ENCODE measurements at regions not wholly inside any gene's neighbourhood (a gene's known extent, or its start where the extent isn't known, plus 50 kb on each side); places are given as distances from the start of the nearest gene placed in this dataset.

- DNase-seq (ENCODE audit: insufficient read length, low spot score) (no peak), FAIRE-seq (no peak)
- TF ChIP-seq CTCF (IDR thresholded peaks at IDR 0.05; ENCODE audit: insufficient read depth, missing control alignments): no peak
Observed at GRCh38 chr3:175895731-175896130, 1036.6 kb downstream of the NAALADL2 start.

- no peak for TF ChIP-seq CTCF (IDR thresholded peaks at IDR 0.05; ENCODE audit: insufficient read depth, missing control alignments)
- DNase-seq (ENCODE audit: insufficient read length, low spot score) (no peak), FAIRE-seq (no peak)
Observed at GRCh38 chr3:175893566-175893965, 1034.4 kb downstream of the NAALADL2 start.

GRCh38 chr3:175890066-175890465, 1030.9 kb downstream of the NAALADL2 start:
- no peak for DNase-seq (ENCODE audit: insufficient read length, low spot score)
- no peak for TF ChIP-seq CTCF (IDR thresholded peaks at IDR 0.05; ENCODE audit: insufficient read depth, missing control alignments)
- FAIRE-seq: no peak

DNA sequence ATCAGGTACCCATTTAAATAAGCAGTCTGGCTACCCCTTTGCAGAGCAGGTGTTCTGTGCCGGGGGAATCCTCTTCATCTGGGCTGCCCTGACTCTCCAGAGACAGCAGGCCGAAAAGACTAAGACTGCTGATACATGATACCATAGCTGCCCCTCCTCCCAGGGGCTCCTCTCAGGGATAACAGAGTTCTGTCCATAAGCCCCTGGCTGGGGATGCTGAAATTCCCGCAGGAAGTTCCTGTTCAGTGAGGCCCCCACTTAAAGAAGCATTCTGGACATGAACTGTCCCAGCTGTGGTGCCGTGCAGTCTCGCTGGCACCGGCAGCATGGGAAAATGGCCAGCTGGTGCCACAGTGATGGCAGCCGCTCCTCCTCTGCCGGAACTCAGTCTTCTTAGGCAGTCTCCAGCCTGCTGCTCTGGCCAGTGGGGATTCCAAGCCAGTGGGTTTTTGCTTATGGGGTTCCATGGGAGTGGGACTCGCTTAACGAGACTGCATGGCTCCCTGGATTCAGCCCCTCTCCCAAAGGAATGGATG, 1026.2 kb downstream of the NAALADL2 start:
- FAIRE-seq (no peak), DNase-seq (ENCODE audit: insufficient read length, low spot score) (no peak)
- TF ChIP-seq CTCF (IDR thresholded peaks at IDR 0.05; ENCODE audit: insufficient read depth, missing control alignments): no peak

GRCh38 chr3:175879417-175879816, 1020.3 kb downstream of the NAALADL2 start:
- FAIRE-seq: no peak
- TF ChIP-seq CTCF (IDR thresholded peaks at IDR 0.05; ENCODE audit: insufficient read depth, missing control alignments): no peak
- DNase-seq (ENCODE audit: insufficient read length, low spot score): no peak

GRCh38 chr3:175869404-175869803, 1010.3 kb downstream of the NAALADL2 start:
- TF ChIP-seq CTCF (IDR thresholded peaks at IDR 0.05; ENCODE audit: insufficient read depth, missing control alignments): no peak
- no peak for FAIRE-seq
- no peak for DNase-seq (ENCODE audit: insufficient read length, low spot score)

- no peak for TF ChIP-seq CTCF (IDR thresholded peaks at IDR 0.05; ENCODE audit: insufficient read depth, missing control alignments)
- DNase-seq (ENCODE audit: insufficient read length, low spot score) (no peak), FAIRE-seq (no peak)
Observed at GRCh38 chr3:175868626-175869025, 1009.5 kb downstream of the NAALADL2 start.

Data from D721Med (cell line).